ENCODE measurements at regions not wholly inside any gene's neighbourhood (a gene's known extent, or its start where the extent isn't known, plus 50 kb on each side); places are given as distances from the start of the nearest gene placed in this dataset.

- TF ChIP-seq ZNF645 (tag by site-specific recombination; IDR thresholded peaks at IDR 0.05): no peak
- TF ChIP-seq ZNF138 (tag by site-specific recombination; IDR thresholded peaks at IDR 0.05; ENCODE audit: borderline replicate concordance): no peak
- TF ChIP-seq ZNF701 (tag by site-specific recombination; IDR thresholded peaks at IDR 0.05): no peak
- TF ChIP-seq ZNF169 (tag by site-specific recombination; IDR thresholded peaks at IDR 0.05): no peak
- no peak for TF ChIP-seq SETDB1 (IDR thresholded peaks at IDR 0.05; ENCODE audit: insufficient read length, low read length)
- TF ChIP-seq ZIC2 (tag by site-specific recombination; IDR thresholded peaks at IDR 0.05): no peak
- TF ChIP-seq ZBTB6 (tag by site-specific recombination; IDR thresholded peaks at IDR 0.05): no peak
- no peak for TF ChIP-seq ZNF184 (tag by site-specific recombination; IDR thresholded peaks at IDR 0.05)
- no peak for TF ChIP-seq GFI1B (tag by site-specific recombination; IDR thresholded peaks at IDR 0.05)
- H3K27ac ChIP-seq (ENCODE audit: extremely low read depth, low read depth, low read length): no peak overlapping the region
- H3K9me3 ChIP-seq (ENCODE audit: control insufficient read depth, insufficient read depth, low read depth, low read length): no peaks in the 10 kb centered on the region
- no peaks in the 10 kb centered on the region for H3K4me1 ChIP-seq (ENCODE audit: control insufficient read depth, insufficient read depth, low read length)
- POLR2A ChIA-PET: no interaction called here
- H3K36me3 ChIP-seq (ENCODE audit: control insufficient read depth in 2 of 2, insufficient read depth in 1 of 2, low read length in 2 of 2): no peaks in the 10 kb centered on the region
- no peak overlapping the region for H3K4me3 ChIP-seq (ENCODE audit: low read depth, low read length)
- CTCF ChIA-PET: no interaction called here
These were observed 498.6 kb downstream of the CAAP1 start for GRCh38 chr9:26394025-26394424.

- ChIA-PET CTCF (no interaction called here), POLR2A (no interaction called here)
- Histone ChIP-seq H3K27ac (ENCODE audit: extremely low read depth, low read depth, low read length) (no peak overlapping the region), H3K36me3 (ENCODE audit: control insufficient read depth in 2 of 2, insufficient read depth in 1 of 2, low read length in 2 of 2) (no peaks in the 10 kb centered on the region), H3K9me3 (ENCODE audit: control insufficient read depth, insufficient read depth, low read depth, low read length) (no peaks in the 10 kb centered on the region), H3K4me3 (ENCODE audit: low read depth, low read length) (no peak overlapping the region), H3K4me1 (ENCODE audit: control insufficient read depth, insufficient read depth, low read length) (no peaks in the 10 kb centered on the region)
- TF ChIP-seq SP3 (tag by site-specific recombination; IDR thresholded peaks at IDR 0.05): no peak
- TF ChIP-seq ZNF830 (tag by site-specific recombination; IDR thresholded peaks at IDR 0.05; ENCODE audit: low read depth): no peak
- no peak for TF ChIP-seq ZNF114 (tag by site-specific recombination; IDR thresholded peaks at IDR 0.05)
- TF ChIP-seq IKZF3 (tag by site-specific recombination; IDR thresholded peaks at IDR 0.05): no peak
- TF ChIP-seq ZNF324 (tag by site-specific recombination; IDR thresholded peaks at IDR 0.05): no peak
- no peak for TF ChIP-seq PRDM2 (tag by site-specific recombination; IDR thresholded peaks at IDR 0.05; ENCODE audit: borderline replicate concordance)
- no peak for TF ChIP-seq GLI4 (tag by site-specific recombination; IDR thresholded peaks at IDR 0.05)
- TF ChIP-seq ZSCAN23 (tag by site-specific recombination; IDR thresholded peaks at IDR 0.05): no peak
- TF ChIP-seq ZNF76 (tag by site-specific recombination; IDR thresholded peaks at IDR 0.05; ENCODE audit: borderline replicate concordance, low read depth): no peak
- TF ChIP-seq ZNF449 (tag by site-specific recombination; IDR thresholded peaks at IDR 0.05): no peak
- no peak for TF ChIP-seq ZNF707 (tag by site-specific recombination; IDR thresholded peaks at IDR 0.05)
- TF ChIP-seq ZXDB (tag by site-specific recombination; IDR thresholded peaks at IDR 0.05): no peak
- no peak for TF ChIP-seq ZNF585B (tag by site-specific recombination; IDR thresholded peaks at IDR 0.05)
- TF ChIP-seq ZNF148 (tag by site-specific recombination; IDR thresholded peaks at IDR 0.05; ENCODE audit: borderline replicate concordance): no peak
These were observed 500.0 kb downstream of the CAAP1 start for GRCh38 chr9:26392639-26393038.

All from HEK293 (cell line).